NCI-H2227 treated with DMSO at 0.1 percent for 48 hours (cell line): ENCODE measurements at regions not wholly inside any gene's neighbourhood (a gene's known extent, or its start where the extent isn't known, plus 50 kb on each side); places are given as distances from the start of the nearest gene placed in this dataset.
"Not testable (repeated sequence)": the region's sequence is repeated elsewhere in the genome, so short reads cannot be mapped to it uniquely, and the experiment has no call there.

ENCODE experiments used
- DNase-seq: peaks from one replicate; lab custom pipeline; 2025; lab: John Stamatoyannopoulos, UW

DNA sequence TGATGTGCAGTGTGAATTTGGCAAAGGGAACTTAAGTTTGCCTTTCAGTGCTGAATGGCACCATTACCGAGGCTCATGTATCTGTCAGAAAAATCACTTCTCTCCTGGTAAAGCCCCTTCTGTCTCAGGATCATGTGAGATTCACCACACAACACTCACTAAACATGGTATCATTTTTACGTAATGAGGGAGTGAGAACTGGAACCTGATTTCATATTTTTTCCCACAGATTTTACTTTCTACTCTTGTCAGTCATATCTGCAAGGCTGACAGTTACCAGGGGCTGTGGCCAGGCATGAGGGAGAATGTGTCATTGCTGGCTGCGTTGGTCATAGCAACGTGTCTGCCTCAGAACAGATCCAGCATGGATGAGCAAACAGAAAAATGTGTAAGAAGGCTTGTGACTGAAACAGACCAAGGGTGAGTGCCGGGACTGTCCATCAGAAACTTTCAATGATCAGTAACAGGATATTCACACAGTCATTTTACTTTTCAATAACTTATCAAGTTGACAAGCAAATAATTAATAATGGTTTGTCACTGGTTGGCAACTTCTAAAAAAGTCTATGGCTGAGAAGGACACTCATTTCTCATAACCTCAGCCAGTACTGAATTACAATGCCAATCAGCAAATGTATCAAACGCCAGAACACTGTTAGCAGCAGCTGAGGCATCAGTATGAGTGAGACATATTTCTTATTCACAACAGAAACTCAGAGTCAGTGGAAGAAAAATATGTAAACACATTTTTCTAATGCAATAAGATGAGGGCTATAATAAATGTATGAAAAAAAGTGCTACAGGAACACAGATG lies 100.5 kb downstream of the CDC42EP3 start:
- DNase-seq: no peak

DNA sequence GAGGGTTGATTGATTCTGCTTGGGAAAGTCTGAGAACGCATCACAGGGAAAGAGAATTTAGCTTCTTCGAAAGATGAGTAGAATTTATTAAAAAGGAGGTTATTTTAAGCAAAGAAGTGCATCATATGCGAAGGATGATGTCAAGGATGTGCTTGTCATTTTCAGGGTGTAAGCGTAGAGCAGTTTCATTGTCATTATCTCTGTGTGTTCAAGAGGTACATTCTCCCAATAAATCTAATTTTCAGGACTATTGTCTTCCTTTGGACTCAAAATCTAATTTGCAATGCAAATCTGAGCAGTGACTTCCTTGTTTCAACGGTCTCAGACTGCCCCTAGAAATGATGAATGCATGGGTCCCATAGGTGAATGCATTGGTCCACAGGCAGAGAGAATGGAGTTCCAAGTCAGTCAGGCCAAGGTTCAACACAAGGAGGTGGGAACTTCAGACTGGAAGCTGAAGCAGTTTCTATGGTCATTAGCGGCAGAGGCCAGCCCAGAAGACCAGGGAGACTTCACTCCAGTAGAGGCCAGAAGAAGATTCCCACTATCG lies 99.8 kb downstream of the CDC42EP3 start:
- DNase-seq: no peak

DNA sequence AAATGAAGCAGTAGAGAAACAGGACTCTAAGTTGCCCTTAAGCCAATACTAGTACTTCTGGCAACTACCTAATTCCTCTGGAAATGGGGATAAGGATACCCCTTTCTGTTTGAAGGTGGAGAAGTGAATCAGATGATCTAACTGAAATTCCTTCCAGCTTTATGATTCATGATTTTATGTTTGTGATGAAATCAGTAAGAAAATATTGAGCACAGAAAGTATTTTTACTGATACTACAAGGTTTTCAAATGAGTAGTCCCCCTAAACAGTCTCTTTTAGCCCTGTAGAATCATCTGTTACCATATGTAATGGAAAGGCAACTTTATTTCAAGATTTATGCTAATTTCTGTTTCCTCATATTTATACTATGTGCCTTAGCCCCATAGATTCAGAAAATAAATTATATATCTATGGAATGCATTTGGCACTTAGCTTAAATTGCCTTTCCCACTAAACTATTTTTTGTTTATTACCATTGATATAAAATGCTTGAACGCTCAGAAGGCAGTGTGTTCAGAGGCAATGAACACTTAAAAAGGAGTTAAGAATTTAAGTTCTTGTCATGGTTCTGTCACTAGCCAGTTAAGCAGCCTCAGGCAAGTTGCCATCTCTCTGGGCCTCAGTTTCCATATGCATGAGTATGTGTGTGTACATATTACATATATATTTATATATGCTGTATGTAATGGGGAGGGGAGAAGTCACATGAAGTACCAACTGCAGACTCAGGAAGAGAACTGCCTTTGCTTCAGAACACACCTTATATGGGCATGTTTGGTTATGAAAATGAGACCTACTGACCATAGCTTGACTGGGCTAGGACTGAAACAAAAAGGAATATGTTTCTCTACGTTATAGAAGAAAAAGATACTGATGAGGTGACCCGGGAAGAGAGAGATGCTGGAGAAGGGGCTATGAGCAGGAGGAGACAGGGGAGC lies 97.7 kb downstream of the CDC42EP3 start:
- no peak for DNase-seq

DNA sequence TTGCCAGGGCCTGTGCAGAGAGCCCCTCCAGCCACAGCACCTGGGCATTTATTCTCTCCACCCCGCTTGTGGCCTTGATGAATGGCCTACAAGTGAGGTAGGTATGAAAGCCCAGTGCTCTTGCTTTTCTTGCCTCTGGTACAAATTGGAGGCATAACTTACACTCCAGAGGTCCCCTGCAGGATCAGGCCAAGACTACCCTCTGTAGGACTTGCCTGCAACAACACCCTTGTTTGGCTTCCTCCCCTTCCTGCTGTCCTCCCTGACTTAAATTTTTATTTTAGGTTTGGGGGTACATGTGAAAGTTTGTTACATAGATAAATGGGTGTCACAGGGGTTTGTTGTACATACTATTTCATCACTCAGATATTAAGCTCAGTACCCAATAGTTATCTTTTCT lies 95.7 kb downstream of the CDC42EP3 start:
- no peak for DNase-seq

DNA sequence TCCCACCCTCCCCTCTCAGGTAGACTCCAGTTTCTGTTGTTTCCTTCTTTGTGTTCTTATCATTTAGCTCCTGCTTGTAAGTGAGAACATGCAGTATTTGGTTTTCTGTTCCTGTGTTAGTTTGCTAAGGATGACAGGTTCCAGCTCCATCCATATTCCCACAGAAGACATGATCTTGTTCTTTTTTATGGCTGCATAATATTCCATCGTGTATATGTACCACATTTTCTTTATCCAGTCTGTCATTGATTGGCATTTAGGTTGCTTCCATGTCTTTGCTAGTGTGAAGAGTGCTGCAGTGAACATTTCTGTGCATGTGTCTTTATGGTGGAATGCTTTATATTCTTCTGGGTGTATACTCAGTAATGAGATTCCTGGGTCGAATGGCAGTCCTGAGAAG lies 95.2 kb downstream of the CDC42EP3 start:
- DNase-seq: not testable (repeated sequence)

DNA sequence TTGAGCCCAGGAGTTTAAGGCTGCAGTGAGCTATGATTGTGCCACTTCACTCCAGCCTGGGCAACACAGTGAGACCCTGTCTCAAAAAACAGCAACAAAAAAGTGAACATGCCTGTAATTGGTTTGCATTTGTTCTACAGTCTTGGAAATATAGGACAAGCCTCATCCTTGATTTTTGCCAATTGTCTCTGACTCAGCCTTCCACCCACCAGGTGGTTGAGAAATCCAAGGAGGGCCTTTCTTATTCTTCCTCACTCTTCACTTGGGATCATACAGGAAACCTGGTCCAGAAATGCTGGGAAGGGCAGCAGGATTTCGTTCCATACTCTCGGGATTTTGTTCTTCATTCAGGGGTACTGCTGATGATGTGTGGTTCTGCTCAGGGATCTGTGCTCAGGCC lies 94.6 kb downstream of the CDC42EP3 start:
- no peak for DNase-seq

DNA sequence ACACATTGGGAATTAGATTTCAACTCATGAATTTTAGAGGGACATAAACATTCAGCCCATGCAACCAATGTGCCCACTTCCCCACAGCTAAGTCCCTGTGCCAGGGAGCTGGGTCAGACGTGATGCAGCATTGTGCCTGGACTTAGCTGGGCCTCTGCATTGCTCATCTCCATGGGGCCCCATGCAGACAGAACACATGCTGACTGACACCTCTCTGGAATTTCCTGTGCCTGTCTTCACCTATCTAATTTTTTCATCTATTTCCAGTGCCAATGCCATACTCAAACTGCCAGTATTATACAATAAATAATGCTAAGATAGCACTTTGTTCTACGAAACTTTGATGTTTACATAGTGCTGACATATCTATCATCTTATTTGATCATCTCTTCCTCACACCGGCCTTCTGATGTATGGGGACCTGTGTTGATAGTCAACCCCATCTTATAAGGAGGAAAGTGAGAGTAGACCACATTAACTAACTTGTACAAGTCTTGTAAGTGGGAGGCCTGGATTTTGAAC lies 92.2 kb downstream of the CDC42EP3 start:
- DNase-seq: no peak

DNA sequence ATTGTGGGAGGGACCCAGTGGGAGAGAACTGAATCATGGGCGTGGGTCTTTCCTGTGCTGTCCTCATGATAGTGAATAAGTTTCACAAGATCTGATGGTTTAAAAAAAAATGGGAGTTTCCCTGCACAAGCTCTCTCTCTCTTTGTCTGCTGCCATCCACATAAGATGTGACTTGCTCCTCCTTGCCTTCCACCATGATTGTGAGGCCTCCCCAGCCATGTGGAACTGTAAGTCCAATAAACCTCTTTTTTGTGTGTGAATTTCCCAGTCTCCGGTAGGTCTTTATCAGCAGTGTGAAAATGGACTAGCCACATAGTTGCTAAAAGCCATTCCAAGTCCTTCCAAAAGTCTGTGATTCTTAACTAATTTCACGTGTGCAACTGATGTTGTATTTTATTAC lies 91.5 kb downstream of the CDC42EP3 start:
- not testable (repeated sequence) for DNase-seq

DNA sequence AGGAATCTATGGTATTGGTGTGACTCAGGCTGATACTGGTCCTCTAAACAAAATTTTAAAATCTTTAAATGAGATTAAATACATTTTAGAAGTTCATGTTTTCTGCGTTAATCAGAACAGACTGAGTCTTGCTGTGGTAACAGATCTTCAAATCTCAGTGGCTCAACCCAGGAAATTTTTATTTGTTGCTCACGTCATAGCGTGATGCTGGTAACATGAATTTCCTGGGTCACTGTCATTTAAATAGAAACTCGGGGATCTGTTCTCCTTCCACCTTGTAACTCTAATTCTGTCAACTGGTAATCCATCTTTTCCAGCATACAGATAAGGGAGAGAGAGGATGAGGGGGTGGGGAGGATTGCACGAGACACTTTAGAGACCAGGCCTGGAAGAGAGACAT lies 90.0 kb downstream of the CDC42EP3 start:
- DNase-seq: no peak

DNA sequence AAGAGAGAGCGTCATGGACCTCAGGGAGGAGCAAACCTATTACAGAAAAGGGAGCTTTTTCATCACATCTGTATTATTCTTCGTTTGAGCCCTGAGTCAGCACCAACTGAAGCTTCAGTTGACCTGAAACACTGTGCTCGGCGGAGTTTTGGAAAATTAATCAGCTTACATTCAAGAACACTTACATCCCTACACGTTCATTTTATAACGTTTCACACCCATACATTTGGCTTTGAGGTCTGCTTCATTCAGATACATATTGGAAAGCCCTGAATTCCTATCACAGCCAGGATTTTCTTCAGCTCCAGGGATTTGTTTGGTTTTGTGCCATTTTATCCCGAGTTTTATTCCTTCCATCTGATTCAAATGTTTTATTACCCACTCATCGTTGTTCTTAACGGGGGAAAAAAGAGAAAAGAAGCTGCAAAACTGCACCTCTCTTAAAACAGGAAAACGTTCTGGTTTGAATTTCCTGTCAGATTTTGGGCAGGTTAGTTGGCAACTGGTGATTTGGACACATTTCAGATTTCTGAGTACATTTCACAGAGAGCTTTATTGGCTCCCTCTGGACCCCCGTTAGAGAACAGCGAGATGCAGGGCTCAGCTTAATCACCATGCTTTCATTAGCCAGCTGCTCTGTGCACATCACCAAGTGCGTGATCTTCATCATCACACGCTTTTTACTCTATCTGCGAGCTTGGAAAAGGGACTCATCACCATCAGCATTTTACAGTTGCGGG lies 88.8 kb downstream of the CDC42EP3 start:
- no peak for DNase-seq

DNA sequence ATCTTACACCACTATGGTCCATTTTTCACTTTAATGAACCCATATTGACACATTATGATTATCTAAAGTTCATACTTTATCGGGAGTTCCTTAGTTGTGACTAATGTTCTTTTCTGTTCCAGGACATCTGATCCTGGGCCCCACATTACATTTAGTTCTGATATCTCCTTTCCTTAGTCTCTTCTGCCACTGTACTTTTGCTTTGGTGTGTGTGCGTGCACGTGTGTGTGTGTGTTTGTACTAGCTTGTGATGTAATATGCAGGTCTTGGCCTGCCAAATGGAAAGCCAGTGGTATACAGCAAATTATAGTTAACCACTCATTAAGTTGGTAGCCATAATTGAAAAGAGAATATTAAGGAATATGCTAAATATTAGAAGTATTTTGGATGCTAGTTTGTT lies 88.0 kb downstream of the CDC42EP3 start:
- DNase-seq: no peak

DNA sequence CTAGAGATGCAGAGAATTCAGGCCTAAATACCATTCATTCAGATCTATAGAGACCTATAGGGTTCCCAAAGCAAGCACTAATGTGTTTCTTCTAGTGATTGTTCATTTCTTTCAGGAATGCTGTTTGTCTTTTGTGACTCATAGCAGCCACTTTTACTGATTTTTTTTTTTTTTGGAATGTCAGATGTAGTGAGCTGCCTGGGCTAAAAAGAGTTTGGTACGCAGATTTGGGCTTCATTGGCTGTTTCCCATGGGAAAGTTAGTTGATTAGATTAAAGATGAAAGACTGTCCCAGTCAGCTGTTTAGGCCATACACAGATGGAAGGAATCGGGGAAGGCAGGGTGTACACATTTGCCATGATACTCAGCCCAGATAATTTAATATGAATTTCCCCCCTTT lies 87.6 kb downstream of the CDC42EP3 start:
- DNase-seq: no peak

DNA sequence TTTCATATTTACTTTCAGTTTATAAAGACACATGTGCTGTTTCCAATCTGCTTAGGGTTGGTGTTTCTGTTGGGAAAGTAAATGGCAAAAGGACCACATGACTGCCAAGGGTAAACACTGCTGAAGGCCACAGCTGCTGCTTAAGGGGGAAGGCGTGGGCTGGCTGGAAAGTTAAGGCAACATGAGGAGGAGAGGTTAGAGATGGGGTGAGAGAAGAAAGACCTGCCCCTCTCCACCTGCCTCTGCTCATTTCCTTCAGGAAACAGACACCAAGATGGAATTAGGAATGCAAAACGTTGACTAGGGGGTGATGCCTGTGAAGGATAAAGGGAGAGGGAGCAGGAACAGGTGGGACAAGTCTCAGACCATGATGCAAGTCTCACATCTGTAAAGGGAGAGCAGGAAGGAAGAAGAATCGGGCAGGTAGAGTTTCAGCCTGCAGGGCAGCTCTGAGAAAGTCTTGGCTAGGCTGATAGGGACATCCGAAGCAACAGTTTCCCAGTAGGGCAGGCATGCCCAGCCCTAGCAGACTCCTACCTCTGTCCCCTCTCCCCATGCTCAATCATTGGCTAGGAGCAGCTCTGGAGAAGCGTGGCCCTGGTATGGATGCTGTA lies 86.0 kb downstream of the CDC42EP3 start:
- no peak for DNase-seq

DNA sequence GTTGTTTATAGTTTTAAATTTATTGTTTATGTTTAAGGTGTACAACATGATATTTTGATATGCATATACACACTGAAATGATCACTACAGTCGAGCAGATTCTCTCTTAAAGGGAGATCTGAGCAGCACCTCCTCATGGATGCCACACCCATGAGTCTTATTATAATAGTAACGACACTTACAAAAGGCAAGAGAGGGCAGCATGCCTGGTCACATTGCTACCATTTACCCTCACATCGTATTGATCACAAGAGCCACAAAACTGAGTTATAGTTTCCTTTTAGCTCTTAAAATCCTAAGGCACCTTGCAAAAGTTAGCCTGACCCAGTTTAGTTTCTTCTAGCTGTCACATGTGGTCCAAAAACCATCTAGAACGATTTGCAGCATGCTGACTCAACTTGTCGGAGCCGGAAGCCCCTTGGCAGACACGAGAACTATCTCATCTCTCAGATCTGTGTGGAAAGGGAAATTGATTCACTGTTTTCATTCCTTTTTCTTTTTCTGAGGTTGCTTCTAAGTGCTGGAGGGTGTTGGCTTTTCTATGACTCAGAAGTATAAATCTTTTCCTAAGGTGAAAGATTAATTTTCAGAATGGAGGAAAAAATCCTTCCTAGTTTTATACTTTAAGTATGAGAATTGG lies 85.3 kb downstream of the CDC42EP3 start:
- no peak for DNase-seq

DNA sequence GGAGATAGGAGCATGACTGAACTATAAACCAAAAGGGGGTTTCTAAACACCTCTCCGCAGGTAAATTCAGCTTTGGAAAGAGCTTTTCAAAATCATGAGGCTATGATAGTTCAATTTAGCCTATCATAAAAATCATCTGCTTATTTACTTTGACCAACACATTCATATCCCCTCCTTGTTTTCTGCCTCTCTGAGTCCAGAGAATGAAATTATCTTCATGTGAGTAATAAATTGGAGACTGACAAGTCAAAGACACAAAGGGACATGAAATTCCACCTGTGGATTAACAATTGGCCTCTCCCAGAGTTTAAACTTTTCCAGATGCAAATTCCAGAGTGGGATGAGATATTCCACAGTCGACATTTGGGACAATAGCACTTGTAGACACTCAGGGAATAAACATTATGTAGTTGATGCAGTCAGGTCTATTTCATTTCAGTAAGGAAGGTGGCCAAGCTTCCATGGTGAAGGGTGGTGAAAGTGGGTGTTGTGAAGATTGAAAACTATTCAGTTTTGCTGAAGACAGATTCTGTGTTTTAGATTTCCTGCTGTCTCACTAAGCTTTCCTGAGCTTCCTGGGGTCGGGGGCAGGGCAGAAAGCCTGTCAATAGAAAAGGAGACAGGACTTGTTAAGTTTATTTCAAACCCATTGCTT lies 84.7 kb downstream of the CDC42EP3 start:
- DNase-seq: no peak

DNA sequence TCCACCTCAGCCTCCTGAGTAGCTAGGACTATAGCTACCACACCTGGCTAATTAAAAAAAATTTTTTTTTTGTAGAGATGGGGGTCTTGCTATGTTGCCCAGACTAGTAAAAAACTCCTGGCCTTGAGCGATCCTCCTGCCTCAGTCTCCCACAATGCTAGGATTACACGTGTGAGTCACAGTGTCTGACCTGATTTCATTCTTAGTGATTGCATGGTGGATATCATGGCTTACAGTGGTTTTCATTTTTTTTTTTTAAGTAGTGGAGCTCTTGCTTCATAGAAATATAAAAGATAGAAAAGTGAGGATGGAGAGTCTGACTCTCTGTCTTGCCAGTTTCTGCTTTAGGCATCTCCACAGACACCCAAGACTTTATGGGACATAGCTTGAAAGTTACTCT lies 83.6 kb downstream of the CDC42EP3 start:
- DNase-seq: no peak

DNA sequence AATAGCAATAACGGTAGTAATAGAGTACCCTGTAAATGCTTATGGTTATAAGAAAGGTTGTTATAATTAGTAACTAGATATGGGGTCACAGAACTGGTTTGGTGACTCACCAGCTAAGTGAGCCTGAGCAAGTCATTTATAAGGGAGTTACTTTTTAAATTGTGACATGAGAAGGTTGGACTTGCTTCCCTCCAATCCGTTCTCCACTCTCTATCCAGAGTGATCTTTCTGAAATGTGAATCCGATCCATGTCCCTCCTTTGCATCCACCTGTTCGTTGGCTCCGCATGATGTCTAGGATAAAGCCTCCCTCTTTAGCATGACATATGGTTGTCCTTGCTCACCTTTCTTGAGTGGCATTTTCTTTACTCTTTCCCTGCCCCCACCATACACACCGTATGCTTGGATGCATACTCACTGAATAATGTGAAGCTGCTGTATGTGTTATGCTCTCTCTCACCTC lies 83.1 kb downstream of the CDC42EP3 start:
- DNase-seq: no peak

DNA sequence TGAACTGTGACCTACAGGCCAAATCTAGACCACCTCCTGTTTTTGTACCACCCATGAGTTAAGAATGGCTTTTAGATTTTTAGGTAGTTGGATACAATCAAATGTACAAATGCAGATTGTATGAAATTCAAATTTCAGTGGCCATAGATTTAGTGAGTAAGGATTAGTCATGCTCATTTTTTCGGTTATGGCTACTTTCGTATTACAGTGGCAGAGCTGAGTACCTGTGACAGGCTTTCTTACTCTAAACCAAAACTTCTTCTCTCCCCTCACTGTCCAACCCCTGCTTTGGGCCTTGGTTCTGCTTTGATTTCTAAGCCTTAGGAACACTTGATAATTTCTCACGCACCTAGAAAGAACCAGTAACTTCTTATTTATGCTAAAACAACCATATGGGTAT lies 82.1 kb downstream of the CDC42EP3 start:
- no peak for DNase-seq

DNA sequence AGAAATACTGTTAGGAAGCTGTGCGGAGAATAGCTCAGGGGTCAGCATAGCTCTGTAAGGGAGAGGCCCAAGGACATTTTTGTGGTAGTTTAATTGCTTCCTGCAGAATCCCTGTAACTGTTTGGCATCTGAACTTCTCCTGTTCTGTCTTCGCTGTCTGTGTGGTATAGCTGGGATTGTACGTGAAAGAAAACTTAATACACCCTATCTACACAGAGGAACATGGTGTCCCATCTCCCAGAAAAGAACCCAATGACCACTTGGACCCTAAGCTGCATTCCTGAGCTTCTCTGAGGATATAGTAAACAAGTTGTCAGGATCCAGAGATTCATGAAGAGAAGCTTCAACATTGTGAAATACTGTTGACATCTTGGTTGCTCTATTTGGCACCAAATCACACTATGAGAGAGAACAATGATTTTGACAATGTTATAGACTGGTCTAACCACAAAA lies 81.3 kb downstream of the CDC42EP3 start:
- DNase-seq: no peak
